ENCODE measurements at regions not wholly inside any gene's neighbourhood (a gene's known extent, or its start where the extent isn't known, plus 50 kb on each side); places are given as distances from the start of the nearest gene placed in this dataset.

GRCh38 chr13:100733261-100733660 lies 58.7 kb upstream of the TMTC4 start:
- TF ChIP-seq, protein P1, sequence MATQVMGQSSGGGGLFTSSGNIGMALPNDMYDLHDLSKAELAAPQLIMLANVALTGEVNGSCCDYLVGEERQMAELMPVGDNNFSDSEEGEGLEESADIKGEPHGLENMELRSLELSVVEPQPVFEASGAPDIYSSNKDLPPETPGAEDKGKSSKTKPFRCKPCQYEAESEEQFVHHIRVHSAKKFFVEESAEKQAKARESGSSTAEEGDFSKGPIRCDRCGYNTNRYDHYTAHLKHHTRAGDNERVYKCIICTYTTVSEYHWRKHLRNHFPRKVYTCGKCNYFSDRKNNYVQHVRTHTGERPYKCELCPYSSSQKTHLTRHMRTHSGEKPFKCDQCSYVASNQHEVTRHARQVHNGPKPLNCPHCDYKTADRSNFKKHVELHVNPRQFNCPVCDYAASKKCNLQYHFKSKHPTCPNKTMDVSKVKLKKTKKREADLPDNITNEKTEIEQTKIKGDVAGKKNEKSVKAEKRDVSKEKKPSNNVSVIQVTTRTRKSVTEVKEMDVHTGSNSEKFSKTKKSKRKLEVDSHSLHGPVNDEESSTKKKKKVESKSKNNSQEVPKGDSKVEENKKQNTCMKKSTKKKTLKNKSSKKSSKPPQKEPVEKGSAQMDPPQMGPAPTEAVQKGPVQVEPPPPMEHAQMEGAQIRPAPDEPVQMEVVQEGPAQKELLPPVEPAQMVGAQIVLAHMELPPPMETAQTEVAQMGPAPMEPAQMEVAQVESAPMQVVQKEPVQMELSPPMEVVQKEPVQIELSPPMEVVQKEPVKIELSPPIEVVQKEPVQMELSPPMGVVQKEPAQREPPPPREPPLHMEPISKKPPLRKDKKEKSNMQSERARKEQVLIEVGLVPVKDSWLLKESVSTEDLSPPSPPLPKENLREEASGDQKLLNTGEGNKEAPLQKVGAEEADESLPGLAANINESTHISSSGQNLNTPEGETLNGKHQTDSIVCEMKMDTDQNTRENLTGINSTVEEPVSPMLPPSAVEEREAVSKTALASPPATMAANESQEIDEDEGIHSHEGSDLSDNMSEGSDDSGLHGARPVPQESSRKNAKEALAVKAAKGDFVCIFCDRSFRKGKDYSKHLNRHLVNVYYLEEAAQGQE (tag by site-specific recombination; IDR thresholded peaks at IDR 0.05), result no peak
- no peak for TF ChIP-seq ZNF274 (IDR thresholded peaks at IDR 0.05; ENCODE audit: low read length)
- no peak for TF ChIP-seq ZNF274 (tag by site-specific recombination; IDR thresholded peaks at IDR 0.05; ENCODE audit: borderline replicate concordance)
- no peak for TF ChIP-seq ZNF350 (tag by site-specific recombination; IDR thresholded peaks at IDR 0.05)
- TF ChIP-seq ZNF184 (tag by site-specific recombination; IDR thresholded peaks at IDR 0.05), result no peak
- TF ChIP-seq, protein P2, sequence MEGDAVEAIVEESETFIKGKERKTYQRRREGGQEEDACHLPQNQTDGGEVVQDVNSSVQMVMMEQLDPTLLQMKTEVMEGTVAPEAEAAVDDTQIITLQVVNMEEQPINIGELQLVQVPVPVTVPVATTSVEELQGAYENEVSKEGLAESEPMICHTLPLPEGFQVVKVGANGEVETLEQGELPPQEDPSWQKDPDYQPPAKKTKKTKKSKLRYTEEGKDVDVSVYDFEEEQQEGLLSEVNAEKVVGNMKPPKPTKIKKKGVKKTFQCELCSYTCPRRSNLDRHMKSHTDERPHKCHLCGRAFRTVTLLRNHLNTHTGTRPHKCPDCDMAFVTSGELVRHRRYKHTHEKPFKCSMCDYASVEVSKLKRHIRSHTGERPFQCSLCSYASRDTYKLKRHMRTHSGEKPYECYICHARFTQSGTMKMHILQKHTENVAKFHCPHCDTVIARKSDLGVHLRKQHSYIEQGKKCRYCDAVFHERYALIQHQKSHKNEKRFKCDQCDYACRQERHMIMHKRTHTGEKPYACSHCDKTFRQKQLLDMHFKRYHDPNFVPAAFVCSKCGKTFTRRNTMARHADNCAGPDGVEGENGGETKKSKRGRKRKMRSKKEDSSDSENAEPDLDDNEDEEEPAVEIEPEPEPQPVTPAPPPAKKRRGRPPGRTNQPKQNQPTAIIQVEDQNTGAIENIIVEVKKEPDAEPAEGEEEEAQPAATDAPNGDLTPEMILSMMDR (tag by site-specific recombination; IDR thresholded peaks at IDR 0.05), result no peak
- no peak for TF ChIP-seq ZNF24 (tag by site-specific recombination; IDR thresholded peaks at IDR 0.05)
- no peak for TF ChIP-seq ZNF510 (tag by site-specific recombination; IDR thresholded peaks at IDR 0.05; ENCODE audit: insufficient replicate concordance)
- no peak for TF ChIP-seq ZBTB11 (tag by site-specific recombination; conservative IDR thresholded peaks at IDR 0.05; ENCODE audit: low read depth)
